ENCODE measurements at regions not wholly inside any gene's neighbourhood (a gene's known extent, or its start where the extent isn't known, plus 50 kb on each side); places are given as distances from the start of the nearest gene placed in this dataset.

DNA sequence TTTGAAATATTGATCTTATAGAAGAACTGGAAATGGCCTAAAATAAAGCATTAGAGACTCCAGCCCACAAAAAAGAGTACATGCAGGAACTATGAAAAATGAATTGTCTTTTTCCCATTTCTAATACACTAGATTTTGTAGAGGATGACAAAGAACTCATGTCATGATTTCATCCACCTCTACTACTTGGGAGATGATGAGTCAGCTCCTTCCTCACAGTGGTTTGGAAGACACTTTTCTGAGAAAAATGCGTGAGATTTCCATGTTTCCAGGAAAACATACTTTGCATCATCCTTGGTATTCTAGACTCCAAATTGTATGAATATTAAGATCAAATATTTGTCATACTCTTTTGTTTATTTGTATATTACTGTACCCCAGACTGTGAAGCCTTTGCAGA lies 500.5 kb downstream of the FAM181B start:
- no peak overlapping the region for H3K56ac ChIP-seq (ENCODE audit: insufficient read length, low read depth, low read length)
- no peak overlapping the region for H4K5ac ChIP-seq (ENCODE audit: insufficient read length, low read depth, low read length)
- Mint-ChIP-seq H3K4me1 (peaks cover 0 to 6% of the 10 kb centered on the region in 2 experiments; a peak in 2 of 4 replicates), H3K9me3 (0 out of 5 replicates have a peak, but pooled peaks cover 0 to 2% of the 10 kb centered on the region in 2 experiments), H3K36me3 (ENCODE audit: insufficient read depth in 1 of 3, low read depth in 3 of 3) (peaks cover 0 to 2% (median 0%) of the 10 kb centered on the region in 3 experiments; a peak in 2 of 7 replicates), H3K27ac (no peak overlapping the region), H3K27me3 (ENCODE audit: low read depth) (no peaks in the 10 kb centered on the region), H3K4me3 (no peak overlapping the region)
- no peak overlapping the region for H4K8ac ChIP-seq (replicated peaks; ENCODE audit: insufficient read length, low read depth, low read length)
- H2AFZ ChIP-seq (ENCODE audit: low read length): no peak overlapping the region
- no peaks in the 10 kb centered on the region for H3K27me3 ChIP-seq (ENCODE audit: insufficient read depth, low read length)
- H3K4me1 ChIP-seq (ENCODE audit: insufficient read depth, low read length): no peaks in the 10 kb centered on the region
- H3K23ac ChIP-seq (ENCODE audit: insufficient read length, low read depth, low read length): no peak overlapping the region
- H2BK5ac ChIP-seq (ENCODE audit: insufficient read length, low read length): no peak overlapping the region
- no peaks in the 10 kb centered on the region for H3K79me1 ChIP-seq (ENCODE audit: insufficient read depth, low read depth, low read length, poor library complexity, severe bottlenecking)
- no peak overlapping the region for H3K14ac ChIP-seq (ENCODE audit: insufficient read depth, low read length)
- no peaks in the 10 kb centered on the region for H4K20me1 ChIP-seq (ENCODE audit: control insufficient read depth, insufficient read depth, insufficient read length)
- TF ChIP-seq, protein P1, sequence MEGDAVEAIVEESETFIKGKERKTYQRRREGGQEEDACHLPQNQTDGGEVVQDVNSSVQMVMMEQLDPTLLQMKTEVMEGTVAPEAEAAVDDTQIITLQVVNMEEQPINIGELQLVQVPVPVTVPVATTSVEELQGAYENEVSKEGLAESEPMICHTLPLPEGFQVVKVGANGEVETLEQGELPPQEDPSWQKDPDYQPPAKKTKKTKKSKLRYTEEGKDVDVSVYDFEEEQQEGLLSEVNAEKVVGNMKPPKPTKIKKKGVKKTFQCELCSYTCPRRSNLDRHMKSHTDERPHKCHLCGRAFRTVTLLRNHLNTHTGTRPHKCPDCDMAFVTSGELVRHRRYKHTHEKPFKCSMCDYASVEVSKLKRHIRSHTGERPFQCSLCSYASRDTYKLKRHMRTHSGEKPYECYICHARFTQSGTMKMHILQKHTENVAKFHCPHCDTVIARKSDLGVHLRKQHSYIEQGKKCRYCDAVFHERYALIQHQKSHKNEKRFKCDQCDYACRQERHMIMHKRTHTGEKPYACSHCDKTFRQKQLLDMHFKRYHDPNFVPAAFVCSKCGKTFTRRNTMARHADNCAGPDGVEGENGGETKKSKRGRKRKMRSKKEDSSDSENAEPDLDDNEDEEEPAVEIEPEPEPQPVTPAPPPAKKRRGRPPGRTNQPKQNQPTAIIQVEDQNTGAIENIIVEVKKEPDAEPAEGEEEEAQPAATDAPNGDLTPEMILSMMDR (conservative IDR thresholded peaks at IDR 0.05): no peak
- no peak overlapping the region for H2BK12ac ChIP-seq (ENCODE audit: insufficient read length, low read depth, low read length)
- H2BK20ac ChIP-seq (ENCODE audit: low read depth, low read length, poor library complexity, severe bottlenecking): no peak overlapping the region
- no CpG with 5 or more reads among the region's 1 CpG for WGBS (ENCODE audit: extremely low coverage, insufficient read length, low lambda C conversion rate)
- no peak overlapping the region for H2BK15ac ChIP-seq (ENCODE audit: low read depth, low read length)
- H4K91ac ChIP-seq (ENCODE audit: insufficient read length, low read depth, low read length): no peak overlapping the region
- no peaks in the 10 kb centered on the region for H3K9me3 ChIP-seq (ENCODE audit: control insufficient read depth, low read depth, low read length)
- H3K4me2 ChIP-seq (ENCODE audit: insufficient read depth, insufficient read length, low read length): no peak overlapping the region
- no peak overlapping the region for H3K4ac ChIP-seq (ENCODE audit: low read depth, low read length)
- no peaks in the 10 kb centered on the region for H3K79me2 ChIP-seq (ENCODE audit: insufficient read depth, low read length)
- no peak overlapping the region for H3K9ac ChIP-seq (ENCODE audit: extremely low read depth, insufficient read length, low read length)
- H3K18ac ChIP-seq (ENCODE audit: insufficient read length, low read depth, low read length): no peak overlapping the region
- H3T11ph ChIP-seq (ENCODE audit: low read length): no peak overlapping the region
- no peaks in the 10 kb centered on the region for H3K23me2 ChIP-seq (ENCODE audit: insufficient read length, low read depth, low read length, poor library complexity, severe bottlenecking)
- no peak overlapping the region for H3K27ac ChIP-seq (ENCODE audit: insufficient read length, low read depth, low read length)
- no peak overlapping the region for H2AK5ac ChIP-seq (ENCODE audit: insufficient read length, low read length)
- no peak overlapping the region for H2BK120ac ChIP-seq (ENCODE audit: low read depth, low read length, poor library complexity, severe bottlenecking)
- no peak for DNase-seq

Measured in H9 (cell line).